VCaP (cell line): ENCODE measurements at regions not wholly inside any gene's neighbourhood (a gene's known extent, or its start where the extent isn't known, plus 50 kb on each side); places are given as distances from the start of the nearest gene placed in this dataset.
A peak's percentile ranks its signal among the peaks of the same experiment; 100 is the strongest.

Experiments
- H3K27ac ChIP-seq: fragments of 450-650 bp; 2 replicates; pipeline ENCODE4 v1.5.1; 2017
- TF ChIP-seq, protein P1 (sequence below): fragments of 450-650 bp; conservative IDR thresholded peaks from 2 replicates; pipeline ENCODE4 v1.5.1; 2017; ENCODE audit warnings: mild to moderate bottlenecking, moderate library complexity

DNA sequence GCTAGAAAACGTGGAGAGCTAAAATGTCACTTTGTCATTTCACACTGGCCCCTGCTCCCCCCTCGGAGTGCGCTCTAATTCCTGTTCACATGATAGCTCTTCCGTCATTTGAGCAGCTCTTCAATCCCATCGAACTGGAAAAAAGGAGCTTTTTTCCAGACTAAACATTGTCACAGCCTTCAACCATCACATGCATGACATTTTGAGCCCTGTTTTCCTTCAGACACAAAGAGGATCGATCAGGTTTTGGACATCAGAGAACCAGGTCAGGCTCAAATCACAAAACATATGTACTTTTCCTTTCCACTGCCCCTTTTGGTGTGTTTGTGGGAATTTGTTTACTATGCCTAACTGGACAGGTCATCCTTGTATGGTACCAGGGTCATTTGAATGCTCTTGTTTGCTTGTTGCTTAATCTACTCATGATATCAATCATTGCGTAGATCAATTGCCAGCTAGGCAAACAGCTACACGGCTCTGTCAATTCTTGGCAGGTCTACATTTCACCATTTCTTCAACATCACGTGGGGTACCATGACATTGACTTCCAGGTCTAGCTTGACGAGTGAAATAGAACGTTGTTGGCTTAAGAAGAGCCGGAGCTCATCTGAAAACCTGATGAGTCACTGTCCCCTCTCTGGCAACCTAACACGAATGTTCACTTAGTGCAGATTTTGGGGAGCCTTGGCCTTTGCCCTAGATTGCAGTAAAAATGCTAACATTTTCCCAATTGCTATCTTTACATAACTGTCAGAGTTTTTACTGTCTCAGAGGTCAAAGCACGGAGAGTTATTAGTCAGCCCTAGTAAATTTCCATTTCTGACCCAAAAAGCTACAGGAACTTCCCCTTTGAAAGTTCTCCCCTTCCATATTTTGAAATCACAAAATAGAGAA, 87.3 kb downstream of the LYZL2 start:
- TF ChIP-seq, protein P1, sequence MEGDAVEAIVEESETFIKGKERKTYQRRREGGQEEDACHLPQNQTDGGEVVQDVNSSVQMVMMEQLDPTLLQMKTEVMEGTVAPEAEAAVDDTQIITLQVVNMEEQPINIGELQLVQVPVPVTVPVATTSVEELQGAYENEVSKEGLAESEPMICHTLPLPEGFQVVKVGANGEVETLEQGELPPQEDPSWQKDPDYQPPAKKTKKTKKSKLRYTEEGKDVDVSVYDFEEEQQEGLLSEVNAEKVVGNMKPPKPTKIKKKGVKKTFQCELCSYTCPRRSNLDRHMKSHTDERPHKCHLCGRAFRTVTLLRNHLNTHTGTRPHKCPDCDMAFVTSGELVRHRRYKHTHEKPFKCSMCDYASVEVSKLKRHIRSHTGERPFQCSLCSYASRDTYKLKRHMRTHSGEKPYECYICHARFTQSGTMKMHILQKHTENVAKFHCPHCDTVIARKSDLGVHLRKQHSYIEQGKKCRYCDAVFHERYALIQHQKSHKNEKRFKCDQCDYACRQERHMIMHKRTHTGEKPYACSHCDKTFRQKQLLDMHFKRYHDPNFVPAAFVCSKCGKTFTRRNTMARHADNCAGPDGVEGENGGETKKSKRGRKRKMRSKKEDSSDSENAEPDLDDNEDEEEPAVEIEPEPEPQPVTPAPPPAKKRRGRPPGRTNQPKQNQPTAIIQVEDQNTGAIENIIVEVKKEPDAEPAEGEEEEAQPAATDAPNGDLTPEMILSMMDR: no peak
- no peak overlapping the region for H3K27ac ChIP-seq

DNA sequence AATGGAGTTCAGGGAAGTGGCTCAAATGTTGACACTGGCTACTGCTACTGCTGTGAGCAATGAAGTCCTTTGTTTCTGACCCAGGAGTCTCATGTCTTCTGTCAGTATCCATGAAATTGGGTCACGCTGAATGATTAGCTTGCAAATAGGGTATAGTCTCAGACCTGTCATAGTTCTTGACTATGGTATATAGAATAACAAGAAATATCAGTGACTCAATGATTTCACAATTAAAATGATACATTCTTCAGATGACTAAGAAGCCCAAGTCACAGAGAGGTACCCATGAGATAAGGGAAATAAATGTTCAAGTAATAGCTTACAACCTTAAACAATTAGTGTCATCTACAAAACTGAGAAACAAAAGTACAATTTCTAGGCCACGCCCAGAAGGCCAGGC, 89.3 kb downstream of the LYZL2 start:
- TF ChIP-seq, protein P1: no peak
- no peak overlapping the region for H3K27ac ChIP-seq

DNA sequence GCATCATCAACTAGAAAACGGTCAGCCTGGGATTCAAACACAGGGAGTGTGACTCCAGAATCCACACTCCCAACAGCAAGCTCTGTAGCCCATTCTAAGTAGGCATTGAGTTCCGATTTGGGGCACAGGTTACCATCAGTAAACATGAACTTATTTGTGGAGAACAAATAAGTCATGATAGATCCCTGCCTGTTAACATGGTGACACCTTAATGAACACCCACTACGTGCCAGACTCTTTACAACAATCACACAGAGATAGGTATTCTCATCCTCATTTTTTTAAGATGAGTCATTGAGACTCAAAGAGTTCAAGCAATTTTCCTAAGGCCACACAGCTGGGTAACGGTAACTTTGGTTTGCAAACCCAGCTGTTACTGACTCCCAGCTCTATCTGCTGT, 91.5 kb downstream of the LYZL2 start:
- TF ChIP-seq, protein P1: no peak
- peak overlapping the region; percentile 69 for H3K27ac ChIP-seq

DNA sequence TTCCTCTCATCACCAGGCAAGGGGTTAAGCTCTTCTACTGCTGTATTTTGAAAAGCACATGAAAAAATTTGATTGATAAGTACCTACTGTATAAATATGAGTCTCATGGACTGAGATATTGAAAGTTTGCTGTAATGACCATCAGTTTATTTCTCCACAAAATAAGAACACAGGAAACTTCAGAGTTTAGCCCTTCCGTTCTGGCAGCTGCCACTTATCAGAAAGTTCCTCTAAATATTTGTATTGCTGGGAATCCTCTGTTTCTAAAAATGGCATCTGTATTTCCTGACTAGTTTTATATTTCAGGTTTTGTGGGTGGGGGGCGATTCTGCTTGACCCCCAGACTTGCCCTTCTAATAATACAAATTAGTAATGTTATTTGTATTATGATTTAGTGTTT, 92.0 kb downstream of the LYZL2 start:
- TF ChIP-seq, protein P1: no peak
- H3K27ac ChIP-seq: peak overlapping the region; percentile 69

DNA sequence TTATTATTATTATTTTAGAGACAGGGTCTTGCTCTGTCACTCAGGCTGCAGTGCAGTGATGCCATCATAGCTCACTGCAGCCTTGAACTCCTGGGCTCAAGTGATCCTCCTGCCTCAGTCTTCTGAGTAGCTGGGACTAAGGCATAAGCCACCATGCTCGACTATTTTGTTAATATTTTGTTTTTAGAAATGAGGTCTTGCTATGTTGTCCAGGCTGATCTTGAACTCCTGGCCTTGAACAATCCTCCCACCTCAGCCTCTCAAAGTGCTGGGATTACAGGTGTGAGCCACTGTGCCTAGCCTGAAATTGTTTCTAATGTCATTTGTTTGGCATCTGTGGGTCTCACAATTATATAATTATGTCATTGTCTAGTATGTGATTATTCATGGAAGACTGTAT, 92.4 kb downstream of the LYZL2 start:
- peak overlapping the region; percentile 69 for H3K27ac ChIP-seq

DNA sequence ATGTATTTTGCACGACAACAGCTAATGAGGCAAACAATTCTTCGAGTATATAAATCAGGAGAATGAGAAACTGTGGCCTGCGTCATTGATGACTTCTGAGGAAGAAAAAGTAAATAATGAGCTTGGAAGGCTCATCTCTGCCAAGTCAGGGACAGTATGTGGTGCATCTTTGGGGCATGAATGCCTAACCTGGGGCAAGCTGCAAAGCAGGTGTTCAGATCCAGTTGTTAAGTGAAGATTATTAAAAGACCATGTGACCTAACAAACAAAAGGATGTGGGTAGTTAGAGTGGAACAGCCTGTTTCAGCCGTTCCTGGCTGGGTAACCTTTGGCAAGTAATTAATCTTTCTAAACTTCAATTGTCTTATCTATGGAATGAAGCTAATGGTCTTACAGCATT, 93.0 kb downstream of the LYZL2 start:
- TF ChIP-seq, protein P1: no peak
- peak overlapping the region; percentile 69 for H3K27ac ChIP-seq

DNA sequence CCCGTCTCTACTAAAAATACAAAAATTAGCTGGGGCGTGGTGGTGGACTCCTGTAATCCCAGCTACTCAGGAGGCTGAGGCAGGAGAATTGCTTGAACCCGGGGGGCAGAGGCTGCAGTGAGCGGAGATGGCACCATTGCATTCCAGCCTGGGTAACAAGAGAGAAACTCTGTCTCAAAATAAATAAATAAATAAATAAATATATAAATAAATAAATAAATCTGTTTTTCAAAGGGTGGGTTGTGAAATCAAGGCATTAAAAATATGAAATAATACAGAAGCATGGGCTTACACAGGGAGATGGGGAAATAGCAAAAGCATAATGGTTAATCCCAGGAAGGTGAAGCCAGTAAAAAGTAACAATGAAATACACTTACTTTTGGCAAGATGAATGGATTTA, 93.9 kb downstream of the LYZL2 start:
- TF ChIP-seq, protein P1: no peak

DNA sequence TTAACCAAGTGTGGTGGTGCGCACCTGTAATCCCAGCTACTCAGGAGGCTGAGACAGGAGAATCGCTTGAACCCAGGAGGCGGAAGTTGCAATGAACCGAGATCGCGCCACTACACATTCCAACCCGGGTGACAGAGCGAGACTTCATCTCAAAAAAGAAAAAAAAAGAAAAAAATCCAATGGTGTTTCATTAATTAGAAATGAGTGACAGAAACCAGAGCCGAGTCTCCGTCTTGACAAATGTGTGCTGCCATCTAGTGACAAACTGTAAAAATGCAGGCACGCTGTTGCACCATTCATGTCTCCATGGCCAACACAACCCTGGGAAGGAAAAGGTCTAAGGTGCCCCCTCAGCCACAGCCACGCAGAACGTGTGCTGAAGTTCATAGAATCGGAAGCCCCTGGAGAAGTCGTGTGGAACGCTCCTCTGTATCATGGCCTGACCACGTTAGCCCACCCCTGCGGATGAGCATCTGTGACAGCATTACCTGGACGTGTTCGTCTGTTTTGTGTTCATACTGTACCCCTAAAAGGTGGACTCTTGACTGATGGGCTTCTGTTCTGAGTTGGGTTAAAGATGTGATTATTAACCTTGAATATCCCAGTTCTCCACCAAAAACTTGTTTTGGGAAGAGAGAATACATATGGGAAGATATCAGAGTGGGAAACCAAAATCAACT, 94.9 kb downstream of the LYZL2 start:
- no peak overlapping the region for H3K27ac ChIP-seq
- TF ChIP-seq, protein P1: peak; percentile 85

More for the DNA sequence above, 93.9 kb downstream of the LYZL2 start:
- H3K27ac ChIP-seq: peak overlapping the region; percentile 69
